Fibroblast of skin of abdomen (primary cell): ENCODE measurements at regions not wholly inside any gene's neighbourhood (a gene's known extent, or its start where the extent isn't known, plus 50 kb on each side); places are given as distances from the start of the nearest gene placed in this dataset.
"Not testable (repeated sequence)": the region's sequence is repeated elsewhere in the genome, so short reads cannot be mapped to it uniquely, and the experiment has no call there.

ENCODE experiments used
- DNase-seq: peaks from one replicate; pipeline ENCODE4 v3.0.0-alpha.2; 2013

GRCh38 chr12:33690562-33690961, 250.9 kb upstream of the SYT10 start:
- DNase-seq, result no peak

- no peak for DNase-seq
Observed at GRCh38 chr12:33703221-33703620, 263.6 kb upstream of the SYT10 start.

GRCh38 chr12:33706927-33707326, 267.3 kb upstream of the SYT10 start:
- no peak for DNase-seq

GRCh38 chr12:33708935-33709334, 269.3 kb upstream of the SYT10 start:
- no peak for DNase-seq

- no peak for DNase-seq
Observed at GRCh38 chr12:33710548-33710947, 270.9 kb upstream of the SYT10 start.

- no peak for DNase-seq
Observed at GRCh38 chr12:33718631-33719030, 279.0 kb upstream of the SYT10 start.

- no peak for DNase-seq
Observed at GRCh38 chr12:33721561-33721960, 281.9 kb upstream of the SYT10 start.

GRCh38 chr12:33724867-33725266, 285.2 kb upstream of the SYT10 start:
- DNase-seq, result no peak

GRCh38 chr12:33734871-33735270, 287.4 kb upstream of the ALG10 start:
- DNase-seq, result no peak

- no peak for DNase-seq
Observed at GRCh38 chr12:33752854-33753253, 269.4 kb upstream of the ALG10 start.

- no peak for DNase-seq
Observed at GRCh38 chr12:33757701-33758100, 264.6 kb upstream of the ALG10 start.

- no peak for DNase-seq
Observed at GRCh38 chr12:33759279-33759678, 263.0 kb upstream of the ALG10 start.

GRCh38 chr12:33763331-33763730, 259.0 kb upstream of the ALG10 start:
- DNase-seq, result no peak

- DNase-seq, result no peak
Observed at GRCh38 chr12:33770652-33771051, 251.6 kb upstream of the ALG10 start.

- no peak for DNase-seq
Observed at GRCh38 chr12:33771889-33772288, 250.4 kb upstream of the ALG10 start.

GRCh38 chr12:33773091-33773490, 249.2 kb upstream of the ALG10 start:
- DNase-seq, result not testable (repeated sequence)

- no peak for DNase-seq
Observed at GRCh38 chr12:33786532-33786931, 235.8 kb upstream of the ALG10 start.

GRCh38 chr12:33794954-33795353, 227.3 kb upstream of the ALG10 start:
- no peak for DNase-seq

GRCh38 chr12:33795536-33795935, 226.8 kb upstream of the ALG10 start:
- no peak for DNase-seq

GRCh38 chr12:33813536-33813935, 208.8 kb upstream of the ALG10 start:
- DNase-seq, result no peak

GRCh38 chr12:33817713-33818112, 204.6 kb upstream of the ALG10 start:
- DNase-seq, result no peak

GRCh38 chr12:33818313-33818712, 204.0 kb upstream of the ALG10 start:
- DNase-seq, result no peak

- DNase-seq, result no peak
Observed at GRCh38 chr12:33825442-33825841, 196.9 kb upstream of the ALG10 start.

- DNase-seq, result no peak
Observed at GRCh38 chr12:33825986-33826602, 196.2 kb upstream of the ALG10 start.

GRCh38 chr12:33828326-33828725, 194.0 kb upstream of the ALG10 start:
- DNase-seq, result no peak
